GM12874 (cell line): ENCODE measurements at regions not wholly inside any gene's neighbourhood (a gene's known extent, or its start where the extent isn't known, plus 50 kb on each side); places are given as distances from the start of the nearest gene placed in this dataset.

ENCODE experiments used
- CTCF ChIP-seq: IDR thresholded peaks from 2 replicates; pipeline ENCODE4 v1.5.1; 2011; ENCODE audit warnings: low read depth, mild to moderate bottlenecking, control low read depth, low read length, moderate library complexity; ENCODE audit not compliant: insufficient read depth

- TF ChIP-seq CTCF: no peak
Measured at GRCh38 chr16:35176449-35176848, 1717.0 kb downstream of the TP53TG3F start.

GRCh38 chr16:35177851-35178250 lies 1718.4 kb downstream of the TP53TG3F start:
- TF ChIP-seq CTCF: no peak

- TF ChIP-seq CTCF: no peak
Measured at GRCh38 chr16:35180970-35181369, 1721.6 kb downstream of the TP53TG3F start.

GRCh38 chr16:35181422-35182030 lies 1722.1 kb downstream of the TP53TG3F start:
- no peak for TF ChIP-seq CTCF

GRCh38 chr16:35182043-35182677 lies 1722.7 kb downstream of the TP53TG3F start:
- no peak for TF ChIP-seq CTCF

GRCh38 chr16:35182943-35183550 lies 1723.6 kb downstream of the TP53TG3F start:
- TF ChIP-seq CTCF: no peak

GRCh38 chr16:35184356-35184870 lies 1725.0 kb downstream of the TP53TG3F start:
- no peak for TF ChIP-seq CTCF
